ENCODE measurements at regions not wholly inside any gene's neighbourhood (a gene's known extent, or its start where the extent isn't known, plus 50 kb on each side); places are given as distances from the start of the nearest gene placed in this dataset.

DNA sequence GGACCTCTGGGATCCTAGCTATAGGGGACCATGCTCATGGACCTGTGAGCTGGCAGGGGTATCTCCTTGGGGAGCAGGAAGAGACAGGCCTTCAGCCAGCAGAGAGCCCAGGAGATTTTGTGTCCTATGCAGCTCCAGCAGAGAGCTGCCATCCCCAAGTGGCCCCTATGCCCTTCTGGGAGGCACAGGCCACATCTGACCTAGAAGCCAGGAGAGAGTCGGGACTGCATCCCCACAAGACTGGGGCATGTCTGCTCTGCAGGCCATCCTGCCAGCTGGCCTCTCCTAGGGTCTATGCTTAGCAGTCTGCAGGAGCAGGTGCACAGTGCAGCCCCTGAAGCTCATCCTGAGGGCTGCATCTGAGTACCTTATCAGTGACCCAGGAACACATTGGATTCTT is 279.5 kb downstream of the KIF2B start:
- intact Hi-C loops (cut with DNase I) = no loop called here
- H3K27me3 ChIP-seq = no peaks in the 10 kb centered on the region
- DNase-seq = no peak
- H3K27ac ChIP-seq = no peak overlapping the region
- no peaks in the 10 kb centered on the region for H3K4me1 ChIP-seq
- H3K4me3 ChIP-seq (replicated peaks in 1 of 3) = no peak overlapping the region
- TF ChIP-seq POLR2A (IDR thresholded peaks at IDR 0.05) = no peak
- TF ChIP-seq, protein P1, sequence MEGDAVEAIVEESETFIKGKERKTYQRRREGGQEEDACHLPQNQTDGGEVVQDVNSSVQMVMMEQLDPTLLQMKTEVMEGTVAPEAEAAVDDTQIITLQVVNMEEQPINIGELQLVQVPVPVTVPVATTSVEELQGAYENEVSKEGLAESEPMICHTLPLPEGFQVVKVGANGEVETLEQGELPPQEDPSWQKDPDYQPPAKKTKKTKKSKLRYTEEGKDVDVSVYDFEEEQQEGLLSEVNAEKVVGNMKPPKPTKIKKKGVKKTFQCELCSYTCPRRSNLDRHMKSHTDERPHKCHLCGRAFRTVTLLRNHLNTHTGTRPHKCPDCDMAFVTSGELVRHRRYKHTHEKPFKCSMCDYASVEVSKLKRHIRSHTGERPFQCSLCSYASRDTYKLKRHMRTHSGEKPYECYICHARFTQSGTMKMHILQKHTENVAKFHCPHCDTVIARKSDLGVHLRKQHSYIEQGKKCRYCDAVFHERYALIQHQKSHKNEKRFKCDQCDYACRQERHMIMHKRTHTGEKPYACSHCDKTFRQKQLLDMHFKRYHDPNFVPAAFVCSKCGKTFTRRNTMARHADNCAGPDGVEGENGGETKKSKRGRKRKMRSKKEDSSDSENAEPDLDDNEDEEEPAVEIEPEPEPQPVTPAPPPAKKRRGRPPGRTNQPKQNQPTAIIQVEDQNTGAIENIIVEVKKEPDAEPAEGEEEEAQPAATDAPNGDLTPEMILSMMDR (IDR thresholded peaks at IDR 0.05) = no peak
- WGBS, 2 donors = 100% methylated on average over 1 of the region's 1 CpG
- no peaks in the 10 kb centered on the region for H3K9me3 ChIP-seq
- no peaks in the 10 kb centered on the region for H3K36me3 ChIP-seq

DNA sequence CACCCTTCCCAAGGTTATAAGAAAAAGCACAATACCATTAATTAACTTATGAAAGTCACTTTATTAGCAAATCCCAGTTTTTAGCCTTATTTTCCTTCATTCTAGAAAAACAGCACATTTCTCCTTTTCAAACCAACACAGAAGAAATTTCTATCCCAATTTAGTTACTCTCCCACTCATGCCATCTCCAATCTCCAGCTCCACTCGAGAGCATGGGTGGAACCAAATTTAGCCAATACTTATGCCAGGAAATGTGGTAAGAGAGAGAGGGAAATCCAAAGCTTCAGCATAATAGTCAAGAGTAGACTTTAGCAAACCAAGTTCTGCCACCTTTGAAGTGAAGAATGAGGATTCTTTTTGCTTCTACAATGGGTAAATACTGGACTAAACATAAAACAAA is 288.8 kb downstream of the KIF2B start:
- H3K36me3 ChIP-seq = no peaks in the 10 kb centered on the region
- no peak for DNase-seq
- no peaks in the 10 kb centered on the region for H3K9me3 ChIP-seq
- intact Hi-C loops (cut with DNase I) = no loop called here
- no peaks in the 10 kb centered on the region for H3K4me1 ChIP-seq
- TF ChIP-seq, protein P1 (IDR thresholded peaks at IDR 0.05) = no peak
- TF ChIP-seq POLR2A (IDR thresholded peaks at IDR 0.05) = no peak
- H3K27ac ChIP-seq = no peak overlapping the region
- no peak overlapping the region for H3K4me3 ChIP-seq (replicated peaks in 1 of 3)
- no peaks in the 10 kb centered on the region for H3K27me3 ChIP-seq
- 58 to 59% methylated on average over 1 of the region's 1 CpG for WGBS, 2 donors

DNA sequence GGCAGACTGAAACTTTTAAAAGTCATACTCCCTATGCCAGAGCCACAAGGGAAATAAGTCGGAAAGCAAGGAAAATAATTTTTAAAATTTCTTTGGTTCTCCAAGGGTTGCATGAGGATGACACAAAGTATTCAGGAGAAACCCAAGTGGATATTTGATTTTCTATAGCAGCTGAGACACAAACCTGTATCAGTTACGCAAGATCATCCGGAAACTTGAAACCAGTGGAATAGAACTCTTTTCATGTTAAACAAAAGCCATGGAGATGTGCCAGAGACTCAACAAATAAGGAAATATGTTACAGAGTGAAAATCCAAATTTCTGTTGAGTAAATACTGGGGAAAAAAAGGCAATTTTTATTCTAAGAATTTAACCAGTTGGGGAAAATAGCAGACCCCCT is 294.7 kb downstream of the KIF2B start:
- no peak for DNase-seq

GRCh38 chr17:54124456-54124855 is 301.7 kb downstream of the KIF2B start:
- Histone ChIP-seq H3K36me3 (no peaks in the 10 kb centered on the region), H3K4me1 (no peaks in the 10 kb centered on the region), H3K9me3 (no peaks in the 10 kb centered on the region), H3K4me3 (replicated peaks in 1 of 3) (no peak overlapping the region), H3K27ac (no peak overlapping the region), H3K27me3 (no peaks in the 10 kb centered on the region)
- TF ChIP-seq, protein P1 (IDR thresholded peaks at IDR 0.05) = no peak
- no peak for TF ChIP-seq POLR2A (IDR thresholded peaks at IDR 0.05)
- WGBS, 2 donors = 37 to 44% methylated on average over 1 of the region's 1 CpG
- intact Hi-C loops (cut with DNase I) = no loop called here
- no peak for DNase-seq

More for the DNA sequence above, 294.7 kb downstream of the KIF2B start:
- intact Hi-C loops (cut with DNase I) = no loop called here
- Histone ChIP-seq H3K27me3 (no peaks in the 10 kb centered on the region), H3K4me1 (no peaks in the 10 kb centered on the region), H3K27ac (no peak overlapping the region), H3K9me3 (no peaks in the 10 kb centered on the region), H3K36me3 (no peaks in the 10 kb centered on the region), H3K4me3 (replicated peaks in 1 of 3) (no peak overlapping the region)
- WGBS, 2 donors = 85 to 92% methylated on average over 3 of the region's 3 CpGs
- TF ChIP-seq, protein P1 (IDR thresholded peaks at IDR 0.05) = no peak
- TF ChIP-seq POLR2A (IDR thresholded peaks at IDR 0.05) = no peak

DNA sequence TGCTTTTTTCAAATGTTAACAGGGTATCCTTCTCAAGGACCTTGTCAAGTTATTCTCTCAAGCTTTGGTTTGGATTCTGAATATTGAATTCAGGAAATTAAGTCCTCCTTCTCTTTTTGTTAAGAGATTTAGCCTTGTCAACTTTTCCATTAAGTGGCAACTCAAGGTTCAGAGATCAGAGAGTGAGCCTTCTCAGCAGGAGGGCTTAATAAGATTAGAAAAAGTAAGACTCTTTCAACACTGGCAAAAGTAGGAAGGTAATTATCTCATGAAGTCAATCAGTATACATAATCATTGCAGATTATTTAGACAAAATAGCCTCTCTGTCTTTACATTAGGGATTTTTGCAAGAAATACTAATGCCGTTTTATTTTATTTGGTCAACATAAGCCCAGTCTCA is 330.7 kb downstream of the KIF2B start:
- Histone ChIP-seq H3K4me3 (replicated peaks in 1 of 3) (no peak overlapping the region), H3K4me1 (no peaks in the 10 kb centered on the region), H3K9me3 (no peaks in the 10 kb centered on the region), H3K27me3 (no peaks in the 10 kb centered on the region), H3K36me3 (no peaks in the 10 kb centered on the region), H3K27ac (no peak overlapping the region)
- no peak for DNase-seq
- 62 to 84% methylated on average over 1 of the region's 1 CpG for WGBS, 2 donors
- TF ChIP-seq, protein P1 (IDR thresholded peaks at IDR 0.05) = no peak
- intact Hi-C loops (cut with DNase I) = no loop called here
